ENCODE measurements at regions not wholly inside any gene's neighbourhood (a gene's known extent, or its start where the extent isn't known, plus 50 kb on each side); places are given as distances from the start of the nearest gene placed in this dataset.

- intact Hi-C loops (cut with DNase I, micrococcal nuclease), result no loop called here
- Histone ChIP-seq H3K36me3 (ENCODE audit: low read depth) (no peaks in the 10 kb centered on the region), H3K4me3 (no peak overlapping the region), H3K4me1 (ENCODE audit: low read depth) (no peaks in the 10 kb centered on the region), H3K9me3 (peaks cover 3% of the 10 kb centered on the region)
- no peak for DNase-seq
- no peak for ATAC-seq
- TF ChIP-seq, protein P1, sequence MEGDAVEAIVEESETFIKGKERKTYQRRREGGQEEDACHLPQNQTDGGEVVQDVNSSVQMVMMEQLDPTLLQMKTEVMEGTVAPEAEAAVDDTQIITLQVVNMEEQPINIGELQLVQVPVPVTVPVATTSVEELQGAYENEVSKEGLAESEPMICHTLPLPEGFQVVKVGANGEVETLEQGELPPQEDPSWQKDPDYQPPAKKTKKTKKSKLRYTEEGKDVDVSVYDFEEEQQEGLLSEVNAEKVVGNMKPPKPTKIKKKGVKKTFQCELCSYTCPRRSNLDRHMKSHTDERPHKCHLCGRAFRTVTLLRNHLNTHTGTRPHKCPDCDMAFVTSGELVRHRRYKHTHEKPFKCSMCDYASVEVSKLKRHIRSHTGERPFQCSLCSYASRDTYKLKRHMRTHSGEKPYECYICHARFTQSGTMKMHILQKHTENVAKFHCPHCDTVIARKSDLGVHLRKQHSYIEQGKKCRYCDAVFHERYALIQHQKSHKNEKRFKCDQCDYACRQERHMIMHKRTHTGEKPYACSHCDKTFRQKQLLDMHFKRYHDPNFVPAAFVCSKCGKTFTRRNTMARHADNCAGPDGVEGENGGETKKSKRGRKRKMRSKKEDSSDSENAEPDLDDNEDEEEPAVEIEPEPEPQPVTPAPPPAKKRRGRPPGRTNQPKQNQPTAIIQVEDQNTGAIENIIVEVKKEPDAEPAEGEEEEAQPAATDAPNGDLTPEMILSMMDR (IDR thresholded peaks at IDR 0.05), result no peak
These were observed 623.9 kb downstream of the NYAP2 start for GRCh38 chr2:226023383-226023782.

DNA sequence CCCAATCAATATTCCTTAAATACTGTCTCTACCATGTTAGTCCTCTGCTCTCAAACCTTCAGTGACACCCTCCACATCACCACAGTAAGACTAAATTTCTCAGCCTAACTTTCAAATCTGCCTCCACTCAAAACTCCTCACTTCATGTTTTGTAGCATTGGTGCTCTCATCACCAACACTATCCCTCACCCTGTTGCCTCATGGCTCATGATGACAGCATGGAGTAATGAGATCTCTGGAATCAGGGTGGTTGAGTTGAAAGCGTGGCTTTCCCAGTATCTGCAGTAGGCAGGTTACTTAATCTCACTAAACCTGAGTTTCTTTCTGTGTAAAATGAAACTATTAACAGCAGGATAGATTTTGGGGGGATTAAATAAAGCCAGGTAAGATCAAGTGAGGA, 621.4 kb downstream of the NYAP2 start:
- no peak for DNase-seq
- H3K4me1 ChIP-seq (ENCODE audit: low read depth), result no peaks in the 10 kb centered on the region
- peaks cover 4% of the 10 kb centered on the region for H3K9me3 ChIP-seq
- no peak for ATAC-seq
- intact Hi-C loops (cut with DNase I, micrococcal nuclease), result no loop called here
- no peaks in the 10 kb centered on the region for H3K36me3 ChIP-seq (ENCODE audit: low read depth)
- H3K4me3 ChIP-seq, result no peak overlapping the region
- TF ChIP-seq, protein P1 (IDR thresholded peaks at IDR 0.05), result no peak

DNA sequence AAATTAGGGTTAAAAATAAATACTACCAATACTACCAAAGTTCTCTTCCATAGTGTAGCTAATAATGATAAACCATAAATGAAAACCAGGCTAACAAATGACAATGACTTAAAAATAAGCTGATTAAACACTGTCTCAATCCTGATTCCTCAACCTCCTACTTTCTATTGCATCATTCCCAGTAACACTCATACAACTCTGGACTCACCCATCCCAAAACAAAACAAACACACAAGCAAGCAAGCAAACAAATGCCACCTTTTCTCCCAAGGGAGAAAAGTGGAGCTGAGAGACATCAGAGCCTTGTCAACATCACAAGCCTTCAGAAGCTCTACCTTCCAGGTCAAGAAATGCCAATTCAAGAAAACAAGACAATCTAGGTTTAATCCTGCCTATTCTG, 620.7 kb downstream of the NYAP2 start:
- Histone ChIP-seq H3K4me1 (ENCODE audit: low read depth) (no peaks in the 10 kb centered on the region), H3K4me3 (no peak overlapping the region), H3K9me3 (peaks cover 4% of the 10 kb centered on the region), H3K36me3 (ENCODE audit: low read depth) (no peaks in the 10 kb centered on the region)
- DNase-seq (no peak), ATAC-seq (no peak)
- intact Hi-C loops (cut with DNase I, micrococcal nuclease), result no loop called here
- TF ChIP-seq, protein P1 (IDR thresholded peaks at IDR 0.05), result no peak

DNA sequence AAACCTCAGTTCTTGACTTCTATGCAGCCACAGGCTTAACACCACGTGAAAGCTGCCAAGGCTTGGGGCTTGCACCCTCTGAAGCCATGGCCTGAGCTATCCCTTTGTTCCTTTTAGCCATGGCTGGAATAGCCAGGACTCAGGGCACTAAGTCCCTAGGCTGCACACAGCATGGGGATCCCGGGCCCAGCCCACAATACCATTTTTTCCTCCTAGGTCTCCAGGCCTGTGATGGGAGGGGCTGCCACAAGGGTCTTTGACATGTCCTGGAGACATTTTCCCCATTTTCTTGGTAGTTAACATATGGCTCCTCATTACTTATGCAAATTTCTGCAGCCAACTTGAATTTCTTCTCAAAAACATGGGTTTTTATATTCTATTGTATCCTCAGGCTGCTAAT, 619.1 kb downstream of the NYAP2 start:
- ATAC-seq (no peak), DNase-seq (no peak)
- Histone ChIP-seq H3K36me3 (ENCODE audit: low read depth) (no peaks in the 10 kb centered on the region), H3K9me3 (peaks cover 4% of the 10 kb centered on the region), H3K4me1 (ENCODE audit: low read depth) (no peaks in the 10 kb centered on the region), H3K4me3 (no peak overlapping the region)
- intact Hi-C loops (cut with DNase I, micrococcal nuclease), result no loop called here
- TF ChIP-seq, protein P1 (IDR thresholded peaks at IDR 0.05), result no peak

DNA sequence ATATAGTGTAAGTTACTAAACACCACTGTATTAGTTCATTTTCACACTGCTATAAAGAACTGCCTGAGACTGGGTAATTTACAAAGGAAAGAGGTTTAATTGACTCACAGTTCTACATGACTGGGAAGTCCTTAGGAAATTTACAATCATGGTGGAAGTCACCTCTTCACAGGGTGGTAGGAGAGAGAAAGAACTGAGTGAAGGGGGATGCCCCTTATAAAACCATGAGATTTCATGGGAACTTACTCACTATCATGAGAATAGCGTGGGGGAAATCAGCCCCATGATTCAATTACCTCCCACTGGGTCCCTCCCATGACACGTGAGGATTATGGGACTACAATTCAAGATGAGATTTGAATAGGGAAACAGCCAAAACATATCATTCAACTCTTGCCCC, 618.0 kb downstream of the NYAP2 start:
- ATAC-seq, result no peak
- Histone ChIP-seq H3K4me3 (no peak overlapping the region), H3K9me3 (peaks cover 4% of the 10 kb centered on the region), H3K36me3 (ENCODE audit: low read depth) (no peaks in the 10 kb centered on the region), H3K4me1 (ENCODE audit: low read depth) (no peaks in the 10 kb centered on the region)
- no peak for DNase-seq
- TF ChIP-seq, protein P1 (IDR thresholded peaks at IDR 0.05), result no peak
- intact Hi-C loops (cut with DNase I, micrococcal nuclease), result no loop called here

- TF ChIP-seq, protein P1 (IDR thresholded peaks at IDR 0.05), result no peak
- no peaks in the 10 kb centered on the region for H3K4me1 ChIP-seq (ENCODE audit: low read depth)
- intact Hi-C loops (cut with DNase I, micrococcal nuclease), result no loop called here
- H3K9me3 ChIP-seq, result peaks cover 4% of the 10 kb centered on the region
- H3K36me3 ChIP-seq (ENCODE audit: low read depth), result no peaks in the 10 kb centered on the region
- H3K4me3 ChIP-seq, result no peak overlapping the region
- DNase-seq (no peak), ATAC-seq (no peak)
These were observed 617.6 kb downstream of the NYAP2 start for GRCh38 chr2:226017107-226017506.
